ENCODE measurements at regions not wholly inside any gene's neighbourhood (a gene's known extent, or its start where the extent isn't known, plus 50 kb on each side); places are given as distances from the start of the nearest gene placed in this dataset.

- no peak for TF ChIP-seq CTCF (IDR thresholded peaks at IDR 0.05)
- TF ChIP-seq POLR2A (IDR thresholded peaks at IDR 0.05), result no peak
Observed at GRCh38 chr3:174725303-174725702, 133.8 kb upstream of the NAALADL2 start.
